Osteoblast (primary cell): ENCODE measurements at regions not wholly inside any gene's neighbourhood (a gene's known extent, or its start where the extent isn't known, plus 50 kb on each side); places are given as distances from the start of the nearest gene placed in this dataset.

ENCODE experiments used
- DNase-seq: peaks from one replicate; pipeline ENCODE4 v3.0.0; 2011; ENCODE audit warnings: low spot score, mixed read lengths; ENCODE audit not compliant: insufficient read length; ENCODE audit errors: missing footprints
- H2AFZ ChIP-seq: 2 replicates; pipeline ENCODE4 v1.6.0; 2011; ENCODE audit warnings: mild to moderate bottlenecking, low read length
- H3K27ac ChIP-seq: 2 replicates; pipeline ENCODE4 v1.5.1; 2011; ENCODE audit warnings: mild to moderate bottlenecking, low read depth, low read length, moderate library complexity
- H3K27me3 ChIP-seq: 2 replicates; pipeline ENCODE4 v1.6.0; 2012; ENCODE audit warnings: mild to moderate bottlenecking, control low read depth, inconsistent platforms, low read length, moderate library complexity; ENCODE audit not compliant: insufficient read depth
- H3K36me3 ChIP-seq: 2 replicates; pipeline ENCODE4 v1.5.1; 2011; ENCODE audit warnings: mild to moderate bottlenecking, low read length, control low read depth, moderate library complexity; ENCODE audit not compliant: insufficient read depth
- H3K4me1 ChIP-seq: 2 replicates; pipeline ENCODE4 v1.5.1; 2011; ENCODE audit warnings: mild to moderate bottlenecking, low read length, control low read depth, moderate library complexity; ENCODE audit not compliant: insufficient read depth
- H3K4me2 ChIP-seq: 2 replicates; pipeline ENCODE4 v1.6.0; 2011; ENCODE audit warnings: mild to moderate bottlenecking, low read length; ENCODE audit not compliant: insufficient read depth
- H3K4me3 ChIP-seq: fragments of 200-600 bp; sonication (generic); 3 replicates; pipeline ENCODE4 v1.5.1; 2012; ENCODE audit warnings: mild to moderate bottlenecking, low read length, inconsistent platforms; ENCODE audit not compliant: insufficient read depth
- H3K79me2 ChIP-seq: 2 replicates; pipeline ENCODE4 v1.6.0; 2012; ENCODE audit warnings: mild to moderate bottlenecking, low read length, control low read depth, inconsistent platforms; ENCODE audit not compliant: insufficient read depth
- H3K9me3 ChIP-seq: 2 replicates; pipeline ENCODE4 v1.5.1; 2011; ENCODE audit warnings: low read depth, low read length, control low read depth
- H4K20me1 ChIP-seq: 2 replicates; pipeline ENCODE4 v1.6.0; 2012; ENCODE audit warnings: mild to moderate bottlenecking, low read length, control low read depth; ENCODE audit not compliant: insufficient read depth
- TF ChIP-seq, protein P1 (sequence below): IDR thresholded peaks from 2 replicates; pipeline ENCODE4 v1.5.1; 2011; ENCODE audit warnings: mild to moderate bottlenecking, low read depth, low read length, moderate library complexity; ENCODE audit errors: extremely low read depth

- Histone ChIP-seq H3K4me3 (no peak overlapping the region), H3K27me3 (no peaks in the 10 kb centered on the region), H3K79me2 (no peaks in the 10 kb centered on the region), H4K20me1 (no peaks in the 10 kb centered on the region), H3K9me3 (no peaks in the 10 kb centered on the region), H3K4me1 (no peaks in the 10 kb centered on the region), H3K36me3 (no peaks in the 10 kb centered on the region), H3K4me2 (no peak overlapping the region), H2AFZ (no peak overlapping the region), H3K27ac (no peak overlapping the region)
- TF ChIP-seq, protein P1, sequence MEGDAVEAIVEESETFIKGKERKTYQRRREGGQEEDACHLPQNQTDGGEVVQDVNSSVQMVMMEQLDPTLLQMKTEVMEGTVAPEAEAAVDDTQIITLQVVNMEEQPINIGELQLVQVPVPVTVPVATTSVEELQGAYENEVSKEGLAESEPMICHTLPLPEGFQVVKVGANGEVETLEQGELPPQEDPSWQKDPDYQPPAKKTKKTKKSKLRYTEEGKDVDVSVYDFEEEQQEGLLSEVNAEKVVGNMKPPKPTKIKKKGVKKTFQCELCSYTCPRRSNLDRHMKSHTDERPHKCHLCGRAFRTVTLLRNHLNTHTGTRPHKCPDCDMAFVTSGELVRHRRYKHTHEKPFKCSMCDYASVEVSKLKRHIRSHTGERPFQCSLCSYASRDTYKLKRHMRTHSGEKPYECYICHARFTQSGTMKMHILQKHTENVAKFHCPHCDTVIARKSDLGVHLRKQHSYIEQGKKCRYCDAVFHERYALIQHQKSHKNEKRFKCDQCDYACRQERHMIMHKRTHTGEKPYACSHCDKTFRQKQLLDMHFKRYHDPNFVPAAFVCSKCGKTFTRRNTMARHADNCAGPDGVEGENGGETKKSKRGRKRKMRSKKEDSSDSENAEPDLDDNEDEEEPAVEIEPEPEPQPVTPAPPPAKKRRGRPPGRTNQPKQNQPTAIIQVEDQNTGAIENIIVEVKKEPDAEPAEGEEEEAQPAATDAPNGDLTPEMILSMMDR: no peak
- peak; percentile 72 for DNase-seq
Measured at GRCh38 chr5:2167671-2168070, 284.9 kb upstream of the IRX4 start.

DNA sequence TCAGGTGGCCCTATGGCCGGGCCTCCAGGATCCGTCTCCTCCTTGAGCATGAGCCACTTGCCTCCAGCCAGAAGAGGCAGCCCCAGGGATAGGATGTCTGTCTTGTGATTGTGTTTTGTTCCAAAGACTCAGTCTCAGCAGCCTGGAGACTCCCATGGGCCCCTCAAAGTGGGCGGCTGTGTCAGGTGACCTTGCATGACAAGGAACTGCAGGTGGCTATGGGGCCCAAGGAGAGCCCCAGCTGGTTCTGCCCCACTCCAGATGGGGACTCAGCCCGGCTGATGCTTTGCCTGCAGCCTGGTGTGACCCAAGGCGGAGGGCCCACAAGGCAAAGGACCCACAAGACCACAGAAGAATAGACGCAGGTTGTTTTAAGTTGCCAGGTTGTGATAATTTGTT lies 284.3 kb upstream of the IRX4 start:
- H3K9me3 ChIP-seq: no peaks in the 10 kb centered on the region

DNA sequence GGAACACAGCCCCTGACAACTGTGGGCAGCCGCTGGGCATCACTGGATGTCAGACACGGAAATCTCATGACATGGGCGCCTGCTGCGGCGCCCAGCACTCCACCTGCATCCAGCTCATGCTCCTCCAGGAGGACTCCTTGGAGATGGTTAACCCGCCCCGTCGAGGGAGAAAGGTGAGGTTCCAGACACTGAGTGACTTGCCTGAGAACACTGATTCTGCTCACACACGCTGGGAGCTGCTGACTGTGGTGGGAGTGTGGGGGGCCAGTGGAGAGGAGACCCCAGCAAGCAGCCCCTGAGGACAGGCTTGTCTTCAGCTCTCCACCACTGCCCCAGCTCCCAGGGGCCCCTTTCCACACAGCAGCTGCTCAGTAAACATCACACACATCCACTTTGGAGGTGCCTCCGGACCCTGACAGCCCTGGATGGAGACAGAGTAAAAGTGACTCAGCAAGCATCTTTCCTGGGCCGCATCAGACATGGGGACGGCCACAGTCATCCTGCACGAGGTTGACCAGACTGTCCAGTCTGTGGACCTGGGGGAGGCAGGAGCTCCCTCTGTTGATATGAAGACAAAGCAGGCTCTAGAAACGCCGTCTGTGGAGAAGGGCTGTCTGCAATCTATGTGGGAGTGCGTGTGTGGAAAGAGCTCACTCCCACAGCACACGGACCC lies 283.7 kb upstream of the IRX4 start:
- no peaks in the 10 kb centered on the region for H3K36me3 ChIP-seq
- no peaks in the 10 kb centered on the region for H3K9me3 ChIP-seq
- no peaks in the 10 kb centered on the region for H3K79me2 ChIP-seq
- peak; percentile 60 for DNase-seq
- no peak overlapping the region for H3K4me3 ChIP-seq
- H3K27ac ChIP-seq: no peak overlapping the region
- H3K4me2 ChIP-seq: no peak overlapping the region
- TF ChIP-seq, protein P1: no peak
- no peaks in the 10 kb centered on the region for H3K27me3 ChIP-seq
- no peak overlapping the region for H2AFZ ChIP-seq
- no peaks in the 10 kb centered on the region for H3K4me1 ChIP-seq
- H4K20me1 ChIP-seq: no peaks in the 10 kb centered on the region

More for the DNA sequence above, 284.3 kb upstream of the IRX4 start:
- H4K20me1 ChIP-seq: no peaks in the 10 kb centered on the region
- no peak for DNase-seq
- no peaks in the 10 kb centered on the region for H3K27me3 ChIP-seq
- no peaks in the 10 kb centered on the region for H3K4me1 ChIP-seq
- H3K36me3 ChIP-seq: no peaks in the 10 kb centered on the region
- H3K4me3 ChIP-seq: no peak overlapping the region
- TF ChIP-seq, protein P1: no peak
- no peak overlapping the region for H3K27ac ChIP-seq
- H3K4me2 ChIP-seq: no peak overlapping the region
- no peak overlapping the region for H2AFZ ChIP-seq
- no peaks in the 10 kb centered on the region for H3K79me2 ChIP-seq

DNA sequence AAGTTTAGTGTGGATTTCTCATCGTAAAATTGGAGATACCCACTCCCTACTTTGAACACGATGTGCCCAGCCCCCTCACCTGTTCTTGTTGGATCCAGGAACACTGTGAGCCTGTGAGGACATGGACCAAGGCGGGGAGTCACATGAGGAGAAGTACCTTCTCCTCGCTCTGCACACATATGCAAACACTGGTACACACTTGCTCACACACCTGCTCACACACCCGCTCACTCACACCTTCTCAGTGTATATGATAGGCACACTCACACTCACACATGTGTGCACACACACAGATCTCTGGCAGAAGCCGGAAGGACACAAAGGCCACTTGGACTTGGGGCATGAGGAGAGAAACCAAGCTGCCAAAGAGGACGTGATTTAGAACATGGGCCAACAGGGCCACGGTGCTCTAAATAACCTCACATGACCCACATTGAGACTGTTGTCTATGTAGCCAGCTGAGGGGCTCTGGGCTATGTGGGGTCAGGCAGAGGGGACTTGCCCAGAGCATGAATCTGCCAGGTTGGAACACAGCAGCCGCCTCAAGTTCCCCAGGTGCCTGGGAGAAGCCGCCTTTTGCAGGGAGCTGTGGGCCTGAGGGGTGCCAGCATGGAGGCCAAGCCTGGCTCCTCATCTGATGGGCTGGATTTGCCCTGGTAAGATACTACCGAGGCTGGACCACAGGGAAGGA lies 283.0 kb upstream of the IRX4 start:
- H3K9me3 ChIP-seq: no peaks in the 10 kb centered on the region
- H3K79me2 ChIP-seq: no peaks in the 10 kb centered on the region
- DNase-seq: no peak
- H3K4me1 ChIP-seq: no peaks in the 10 kb centered on the region
- no peak overlapping the region for H2AFZ ChIP-seq
- no peak overlapping the region for H3K27ac ChIP-seq
- no peaks in the 10 kb centered on the region for H4K20me1 ChIP-seq
- TF ChIP-seq, protein P1: no peak
- H3K4me2 ChIP-seq: no peak overlapping the region
- H3K4me3 ChIP-seq: no peak overlapping the region
- no peaks in the 10 kb centered on the region for H3K27me3 ChIP-seq
- no peaks in the 10 kb centered on the region for H3K36me3 ChIP-seq
